H1 (cell line): ENCODE measurements at regions not wholly inside any gene's neighbourhood (a gene's known extent, or its start where the extent isn't known, plus 50 kb on each side); places are given as distances from the start of the nearest gene placed in this dataset.

ENCODE experiments used
- CHD2 ChIP-seq: IDR thresholded peaks from 2 replicates; pipeline ENCODE4 v1.6.1; 2012; ENCODE audit warnings: low read length, improper control_type of control experiment
- CHD7 ChIP-seq: fragments of 300-600 bp; sonication (generic); IDR thresholded peaks from 2 replicates; pipeline ENCODE4 v1.7.1; 2012; ENCODE audit warnings: low read length, moderate library complexity, mild to moderate bottlenecking, inconsistent platforms; ENCODE audit not compliant: insufficient replicate concordance
- GTF2F1 ChIP-seq: IDR thresholded peaks from 2 replicates; pipeline ENCODE4 v1.6.1; 2012; ENCODE audit warnings: low read depth, low read length, improper control_type of control experiment, borderline replicate concordance
- MAX ChIP-seq: IDR thresholded peaks from 2 replicates; pipeline ENCODE4 v1.6.1; 2012; ENCODE audit warnings: inconsistent platforms
- ZNF274 ChIP-seq: IDR thresholded peaks from 2 replicates; pipeline ENCODE4 v1.7.0; 2012; ENCODE audit warnings: low read length, borderline replicate concordance; ENCODE audit errors: extremely low read depth

GRCh38 chr6:17036065-17036393 is 65.8 kb upstream of the STMND1 start (continued):
- TF ChIP-seq CHD7 (no peak), MAX (no peak), GTF2F1 (no peak), CHD2 (no peak), ZNF274 (no peak)
- TF ChIP-seq, all 59 proteins: peak for 0
